ENCODE measurements at regions not wholly inside any gene's neighbourhood (a gene's known extent, or its start where the extent isn't known, plus 50 kb on each side); places are given as distances from the start of the nearest gene placed in this dataset.

DNA sequence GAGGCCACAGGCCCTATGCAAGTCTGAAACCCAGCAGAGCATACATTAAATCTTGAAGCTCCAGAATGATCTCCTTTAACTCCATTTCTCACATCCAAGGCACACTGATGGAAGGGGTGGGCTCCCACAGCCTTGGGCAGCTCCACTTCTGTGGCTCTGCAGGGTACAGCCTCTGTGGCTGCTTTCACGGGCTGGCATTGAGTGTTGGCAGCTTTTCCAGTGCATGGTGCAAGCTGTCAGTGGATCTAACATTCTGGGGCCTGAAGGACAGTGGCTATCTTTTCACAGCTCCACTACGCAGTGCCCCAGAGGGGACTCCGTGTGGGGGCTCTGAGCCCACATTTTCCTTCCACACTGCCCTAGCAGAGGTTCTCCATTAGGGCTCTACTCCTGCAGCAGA lies 265.7 kb upstream of the MAGI2 start:
- Histone ChIP-seq H3K4me1 (ENCODE audit: low read depth) (no peaks in the 10 kb centered on the region), H3K4me3 (no peak overlapping the region), H3K36me3 (no peaks in the 10 kb centered on the region), H3K9me3 (ENCODE audit: low read depth) (no peaks in the 10 kb centered on the region), H3K27me3 (no peaks in the 10 kb centered on the region), H3K27ac (no peak overlapping the region)
- DNase-seq (ENCODE audit: low read depth in 1 of 2, low spot score in 1 of 2): no peak
- TF ChIP-seq, protein P1, sequence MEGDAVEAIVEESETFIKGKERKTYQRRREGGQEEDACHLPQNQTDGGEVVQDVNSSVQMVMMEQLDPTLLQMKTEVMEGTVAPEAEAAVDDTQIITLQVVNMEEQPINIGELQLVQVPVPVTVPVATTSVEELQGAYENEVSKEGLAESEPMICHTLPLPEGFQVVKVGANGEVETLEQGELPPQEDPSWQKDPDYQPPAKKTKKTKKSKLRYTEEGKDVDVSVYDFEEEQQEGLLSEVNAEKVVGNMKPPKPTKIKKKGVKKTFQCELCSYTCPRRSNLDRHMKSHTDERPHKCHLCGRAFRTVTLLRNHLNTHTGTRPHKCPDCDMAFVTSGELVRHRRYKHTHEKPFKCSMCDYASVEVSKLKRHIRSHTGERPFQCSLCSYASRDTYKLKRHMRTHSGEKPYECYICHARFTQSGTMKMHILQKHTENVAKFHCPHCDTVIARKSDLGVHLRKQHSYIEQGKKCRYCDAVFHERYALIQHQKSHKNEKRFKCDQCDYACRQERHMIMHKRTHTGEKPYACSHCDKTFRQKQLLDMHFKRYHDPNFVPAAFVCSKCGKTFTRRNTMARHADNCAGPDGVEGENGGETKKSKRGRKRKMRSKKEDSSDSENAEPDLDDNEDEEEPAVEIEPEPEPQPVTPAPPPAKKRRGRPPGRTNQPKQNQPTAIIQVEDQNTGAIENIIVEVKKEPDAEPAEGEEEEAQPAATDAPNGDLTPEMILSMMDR (IDR thresholded peaks at IDR 0.05; ENCODE audit: low read depth, low read length): no peak

DNA sequence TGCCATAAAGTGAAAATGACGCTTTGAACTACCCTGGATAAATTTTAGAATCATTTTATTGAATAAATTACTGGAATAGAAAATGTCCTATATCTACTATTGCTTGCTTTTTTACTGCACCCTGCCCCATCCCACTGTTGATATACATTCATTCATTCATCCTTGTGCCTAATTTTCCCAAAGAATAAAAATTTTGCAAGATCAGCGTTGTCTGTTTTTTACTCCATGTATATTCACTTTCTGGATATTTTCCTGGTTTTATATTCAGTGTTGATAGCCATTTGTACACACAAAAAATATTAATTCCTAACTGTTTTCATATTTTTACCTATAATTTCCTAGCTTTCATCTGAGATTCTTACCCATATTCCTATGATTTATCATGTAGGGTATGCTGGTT lies 262.9 kb upstream of the MAGI2 start:
- H3K4me3 ChIP-seq: no peak overlapping the region
- no peak overlapping the region for H3K27ac ChIP-seq
- H3K27me3 ChIP-seq: no peaks in the 10 kb centered on the region
- TF ChIP-seq, protein P1 (IDR thresholded peaks at IDR 0.05; ENCODE audit: low read depth, low read length): no peak
- no peak for DNase-seq (ENCODE audit: low read depth in 1 of 2, low spot score in 1 of 2)
- H3K9me3 ChIP-seq (ENCODE audit: low read depth): no peaks in the 10 kb centered on the region
- H3K4me1 ChIP-seq (ENCODE audit: low read depth): no peaks in the 10 kb centered on the region
- H3K36me3 ChIP-seq: no peaks in the 10 kb centered on the region

DNA sequence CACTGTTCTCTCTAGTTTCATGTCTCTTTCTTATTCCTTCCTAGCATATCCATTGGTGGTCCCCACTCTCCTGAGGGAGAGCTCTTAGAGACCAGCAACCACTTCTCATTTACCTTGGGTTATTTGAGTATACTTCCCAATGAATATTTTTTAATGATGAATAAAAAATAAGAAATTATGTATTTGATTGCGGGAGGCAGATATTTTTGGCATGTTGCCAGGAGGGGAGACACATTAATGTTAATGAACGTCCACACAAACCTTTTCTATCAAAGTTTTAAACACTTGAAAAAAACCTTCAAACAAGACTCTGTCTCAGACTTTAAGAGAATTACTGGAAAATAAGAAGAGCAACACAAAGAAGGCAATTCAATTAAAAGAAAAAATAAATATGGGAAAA lies 260.6 kb upstream of the MAGI2 start:
- Histone ChIP-seq H3K27me3 (no peaks in the 10 kb centered on the region), H3K36me3 (no peaks in the 10 kb centered on the region), H3K4me3 (no peak overlapping the region), H3K9me3 (ENCODE audit: low read depth) (no peaks in the 10 kb centered on the region), H3K27ac (no peak overlapping the region), H3K4me1 (ENCODE audit: low read depth) (no peaks in the 10 kb centered on the region)
- TF ChIP-seq, protein P1 (IDR thresholded peaks at IDR 0.05; ENCODE audit: low read depth, low read length): no peak
- DNase-seq (ENCODE audit: low read depth in 1 of 2, low spot score in 1 of 2): no peak

DNA sequence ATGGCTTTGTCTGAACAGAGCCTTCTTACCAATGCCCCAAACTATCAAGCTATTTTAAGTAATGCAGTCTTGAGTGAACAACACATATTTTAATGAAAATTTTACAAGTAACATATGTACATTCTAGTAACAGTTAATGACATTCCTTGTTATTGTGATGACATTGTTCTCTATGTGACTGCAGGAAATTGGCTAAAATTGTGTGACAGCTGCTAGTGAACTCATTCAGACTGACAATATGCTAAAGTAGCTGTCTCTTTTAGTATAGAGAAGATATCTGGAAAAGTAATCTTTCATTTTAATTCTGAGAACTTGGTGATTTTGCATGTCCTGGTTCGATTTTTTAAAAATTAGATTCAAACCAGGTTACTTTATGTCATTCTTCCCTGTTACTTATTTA lies 259.8 kb upstream of the MAGI2 start:
- no peaks in the 10 kb centered on the region for H3K9me3 ChIP-seq (ENCODE audit: low read depth)
- no peak overlapping the region for H3K27ac ChIP-seq
- H3K36me3 ChIP-seq: no peaks in the 10 kb centered on the region
- no peaks in the 10 kb centered on the region for H3K27me3 ChIP-seq
- no peak for DNase-seq (ENCODE audit: low read depth in 1 of 2, low spot score in 1 of 2)
- H3K4me1 ChIP-seq (ENCODE audit: low read depth): no peaks in the 10 kb centered on the region
- H3K4me3 ChIP-seq: no peak overlapping the region
- TF ChIP-seq, protein P1 (IDR thresholded peaks at IDR 0.05; ENCODE audit: low read depth, low read length): no peak

DNA sequence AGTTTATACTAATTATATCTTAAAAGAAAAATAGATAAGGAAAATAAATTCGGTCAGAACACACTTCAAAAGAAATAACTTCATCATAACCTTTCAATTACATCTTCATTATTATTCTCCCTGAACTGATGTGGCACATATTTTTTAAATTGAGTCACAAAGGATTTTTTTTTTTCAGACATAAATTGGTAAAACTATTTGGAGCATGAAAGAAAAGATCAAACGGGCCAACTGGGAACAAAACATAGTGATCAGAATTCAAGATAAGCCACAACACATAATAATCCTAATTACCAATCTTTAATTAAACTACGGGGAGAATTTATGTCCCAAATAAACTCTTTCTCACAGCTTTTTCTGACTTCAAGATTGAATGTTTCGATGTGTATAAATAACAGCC lies 258.2 kb upstream of the MAGI2 start:
- no peaks in the 10 kb centered on the region for H3K9me3 ChIP-seq (ENCODE audit: low read depth)
- TF ChIP-seq, protein P1 (IDR thresholded peaks at IDR 0.05; ENCODE audit: low read depth, low read length): no peak
- no peaks in the 10 kb centered on the region for H3K36me3 ChIP-seq
- no peaks in the 10 kb centered on the region for H3K4me1 ChIP-seq (ENCODE audit: low read depth)
- DNase-seq (ENCODE audit: low read depth in 1 of 2, low spot score in 1 of 2): no peak
- no peaks in the 10 kb centered on the region for H3K27me3 ChIP-seq
- H3K27ac ChIP-seq: no peak overlapping the region
- no peak overlapping the region for H3K4me3 ChIP-seq

Data from cardiac muscle cell (in vitro differentiated cells and primary cell).